ENCODE measurements at regions not wholly inside any gene's neighbourhood (a gene's known extent, or its start where the extent isn't known, plus 50 kb on each side); places are given as distances from the start of the nearest gene placed in this dataset.
"Not testable (repeated sequence)": the region's sequence is repeated elsewhere in the genome, so short reads cannot be mapped to it uniquely, and the experiment has no call there.

DNA sequence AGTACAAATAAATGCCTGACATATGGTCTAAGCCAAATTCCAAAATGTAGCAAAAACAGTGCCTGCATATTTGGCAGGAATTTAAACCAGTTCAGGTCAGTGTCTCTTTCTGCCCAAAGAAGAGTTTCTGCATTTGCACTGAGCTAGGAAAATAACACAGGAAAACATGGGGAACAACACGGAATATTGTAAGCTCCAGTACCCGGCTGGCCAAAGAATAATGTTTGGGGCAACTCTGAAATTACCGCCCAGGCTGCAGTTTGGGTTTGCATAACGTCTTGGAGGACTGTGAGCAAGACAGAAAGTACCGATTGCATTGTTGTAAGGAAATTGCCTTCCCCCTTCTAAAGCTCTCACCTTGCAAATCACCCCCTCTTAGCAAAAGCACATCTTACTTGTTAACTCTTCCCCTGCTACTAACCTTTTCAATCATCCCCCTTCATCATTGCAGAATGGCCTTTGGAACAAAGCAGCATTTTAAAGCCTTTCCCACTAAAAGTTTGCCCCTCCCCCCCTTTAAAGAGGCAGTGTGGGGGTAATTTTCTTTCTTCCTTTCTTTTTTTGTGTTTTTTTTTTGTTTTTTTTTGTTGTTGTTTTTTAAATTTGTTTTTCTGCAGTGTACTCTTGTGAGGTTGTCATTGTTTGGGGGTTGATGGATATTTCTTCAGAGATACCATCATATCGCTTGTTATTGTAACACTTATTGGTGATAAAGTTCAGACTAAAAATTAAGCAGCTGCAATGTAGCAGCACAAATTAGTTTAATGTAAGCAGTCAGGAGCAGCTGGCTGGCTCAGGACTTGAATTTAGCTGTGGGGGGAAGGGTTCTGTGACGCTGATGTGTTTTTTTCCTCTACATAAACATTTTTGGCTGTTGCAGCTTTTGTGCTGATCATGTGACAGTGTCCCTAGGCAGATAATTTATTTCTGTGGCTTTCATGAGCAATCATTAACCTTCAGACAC lies 100.0 kb upstream of the CITED2 start:
- no peak for DNase-seq (ENCODE audit: low read depth)

DNA sequence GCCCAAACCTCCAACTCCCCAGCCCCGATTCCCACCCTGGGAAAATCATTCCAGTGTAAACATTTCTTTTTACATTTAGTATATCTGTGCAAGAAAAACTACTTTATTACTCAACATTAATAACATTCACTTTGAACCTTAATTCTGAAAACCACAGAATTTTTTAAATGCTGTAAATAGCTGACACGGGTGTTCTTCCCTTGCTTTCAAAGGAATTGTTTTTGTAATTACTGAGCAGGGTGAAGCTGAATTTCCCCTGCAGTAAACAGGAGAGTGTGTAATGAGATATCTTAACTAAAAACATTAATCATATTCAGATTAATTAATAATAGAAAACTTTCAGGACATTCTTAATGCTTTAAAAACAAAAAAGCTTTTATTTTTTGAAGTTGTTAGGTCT lies 99.3 kb upstream of the CITED2 start:
- DNase-seq (ENCODE audit: low read depth) = no peak

DNA sequence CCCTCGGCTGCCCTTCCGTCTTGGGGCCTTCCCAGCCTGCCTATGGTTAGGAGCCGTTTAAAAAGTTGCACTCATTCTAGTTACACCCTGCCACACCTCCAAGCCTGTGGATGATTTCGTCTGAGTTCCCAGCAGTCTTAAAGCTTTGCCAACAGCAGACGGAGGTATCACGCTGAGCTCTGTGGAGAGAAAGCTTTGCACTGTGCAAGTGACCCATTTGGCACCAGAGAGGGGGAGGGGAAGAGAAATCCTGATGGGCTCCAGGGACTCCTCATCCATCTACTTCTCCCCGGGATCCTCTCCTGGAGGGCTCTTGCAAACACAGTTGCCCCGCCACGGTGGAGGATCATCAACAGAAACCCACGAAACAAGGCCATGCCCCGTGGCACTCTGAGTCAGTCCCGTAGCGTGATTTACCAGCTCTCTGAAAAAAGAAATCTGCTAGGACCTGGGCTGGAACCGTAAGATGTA lies 98.8 kb upstream of the CITED2 start:
- no peak for DNase-seq (ENCODE audit: low read depth)

DNA sequence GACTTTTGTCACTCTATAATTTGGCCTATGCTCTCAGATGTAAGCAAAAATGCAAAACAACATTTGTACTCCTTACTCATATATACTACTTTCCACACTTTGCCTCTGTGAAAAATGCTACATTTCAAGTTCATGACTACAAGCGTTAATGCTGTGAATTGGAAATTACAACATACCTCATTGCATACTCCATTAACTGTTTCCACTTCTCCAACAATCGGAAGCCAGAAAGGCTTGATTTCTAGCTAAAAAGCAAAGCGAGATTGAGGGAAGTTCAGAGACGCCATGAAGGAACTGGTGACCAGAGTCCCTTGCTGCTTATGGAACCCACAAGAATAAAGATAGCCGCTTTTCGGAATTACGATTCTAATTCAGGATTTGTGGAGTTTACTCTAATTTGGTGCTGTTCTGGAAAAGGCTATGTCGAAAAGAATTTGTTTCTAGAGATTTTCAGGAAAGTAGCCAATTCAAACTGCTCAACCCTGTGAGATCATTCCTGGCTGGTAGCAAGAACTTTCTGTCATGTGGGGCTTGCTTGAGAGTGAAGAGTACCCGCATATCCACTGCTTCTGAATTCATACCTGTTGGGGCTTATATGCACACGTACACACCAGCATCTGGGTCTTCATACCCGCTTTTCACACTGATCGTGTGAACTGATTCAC lies 98.0 kb upstream of the CITED2 start:
- DNase-seq (ENCODE audit: low read depth) = no peak

DNA sequence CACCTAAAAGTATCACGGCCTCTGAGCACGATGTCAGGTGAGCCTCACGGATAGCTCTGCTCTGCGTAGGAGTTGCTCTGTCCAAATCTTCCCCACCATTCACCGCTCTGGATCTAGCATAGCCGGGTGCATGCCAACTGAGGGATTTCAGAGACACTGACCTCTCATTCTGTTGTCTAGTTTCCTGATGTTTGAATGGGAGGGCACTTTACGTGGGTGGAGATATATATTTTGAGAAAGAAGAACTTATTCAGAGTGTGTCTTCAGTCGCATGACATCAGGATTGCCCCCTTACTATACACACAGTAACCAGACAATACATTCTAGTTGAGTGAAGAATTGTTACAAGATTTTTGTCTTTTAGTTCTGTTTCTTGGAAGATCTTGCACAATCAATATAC lies 96.5 kb upstream of the CITED2 start:
- no peak for DNase-seq (ENCODE audit: low read depth)

DNA sequence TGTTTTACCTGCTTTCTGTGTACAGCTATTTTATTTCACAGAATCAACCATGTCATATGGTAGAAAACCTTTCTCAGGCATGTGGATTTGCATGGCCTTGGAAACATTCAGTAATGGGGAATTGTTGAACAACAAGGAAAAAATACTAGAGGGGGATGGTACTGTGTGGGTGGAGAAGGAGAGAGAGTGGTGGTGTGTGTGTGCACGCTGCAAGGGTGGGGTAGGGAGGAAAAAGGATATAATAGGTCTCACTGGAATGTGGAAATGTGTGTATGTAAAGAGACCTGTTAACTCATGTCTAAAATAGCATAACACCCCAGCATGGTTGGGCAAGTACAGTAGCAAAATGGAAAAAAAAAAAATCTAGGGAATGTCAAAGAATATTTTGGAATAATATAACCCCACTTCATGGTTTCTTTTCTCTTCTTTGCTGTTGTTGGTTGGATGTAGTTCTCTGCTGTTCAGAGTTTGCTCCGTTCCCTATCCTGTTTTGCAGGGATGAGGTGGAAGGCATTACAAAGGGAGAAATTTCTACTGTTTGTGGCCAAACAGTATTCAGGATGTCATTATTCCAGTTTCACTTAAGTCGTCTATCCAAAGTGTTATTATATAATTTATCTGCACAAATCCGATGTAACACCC lies 93.9 kb upstream of the CITED2 start:
- no peak for DNase-seq (ENCODE audit: low read depth)

DNA sequence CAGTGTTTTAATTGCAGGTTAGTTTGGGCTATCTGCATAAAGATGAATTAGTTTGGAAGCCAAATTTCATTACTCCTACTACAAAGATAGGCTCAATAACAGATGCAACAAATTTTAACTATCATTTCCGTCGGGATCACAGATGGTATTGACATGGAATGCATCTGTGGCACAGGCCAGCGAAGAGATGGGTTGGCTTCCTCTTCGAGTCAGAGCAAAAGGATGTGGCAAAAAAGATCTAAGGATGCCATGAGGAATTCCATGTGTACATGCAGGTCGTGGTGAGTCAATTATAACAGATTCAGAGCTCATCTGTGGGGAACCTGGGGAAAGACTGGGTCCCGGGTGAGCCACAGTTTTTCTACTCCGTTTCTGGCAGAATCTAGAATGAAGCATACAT lies 83.0 kb upstream of the CITED2 start:
- DNase-seq (ENCODE audit: low read depth) = no peak

DNA sequence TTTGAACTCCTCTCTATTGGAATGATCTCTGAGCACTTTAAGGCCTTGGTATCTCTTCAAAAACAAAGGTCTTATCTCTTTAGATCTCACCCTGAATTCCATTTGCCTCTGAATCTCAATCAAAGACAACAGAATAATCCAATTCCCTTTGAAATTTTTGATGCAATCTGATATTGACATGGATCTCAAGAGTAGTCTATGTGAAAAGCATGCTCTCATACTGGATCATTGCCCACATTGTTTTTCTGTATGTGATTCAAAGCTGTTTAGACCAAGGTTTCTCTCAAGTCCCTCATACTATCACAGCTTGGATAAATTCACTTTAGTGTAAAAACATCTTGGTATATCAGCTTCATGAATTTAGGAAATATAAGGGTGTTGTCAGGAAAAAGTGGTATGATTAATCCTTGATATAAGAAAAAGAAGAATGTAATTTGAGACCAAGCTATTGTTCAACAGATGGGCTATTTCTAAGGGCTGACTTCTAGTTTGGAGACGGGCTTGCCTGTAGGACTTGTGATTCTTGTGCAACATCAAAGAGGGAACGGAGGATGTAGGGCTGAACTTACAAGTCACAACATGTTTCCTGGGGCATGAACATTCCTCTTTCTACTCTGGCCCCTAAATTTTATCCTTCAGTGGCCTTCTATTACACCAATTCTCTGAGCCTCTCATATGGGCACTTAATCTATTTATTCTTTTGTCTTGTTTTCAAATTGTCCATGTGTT lies 77.9 kb upstream of the CITED2 start:
- DNase-seq (ENCODE audit: low read depth) = no peak

DNA sequence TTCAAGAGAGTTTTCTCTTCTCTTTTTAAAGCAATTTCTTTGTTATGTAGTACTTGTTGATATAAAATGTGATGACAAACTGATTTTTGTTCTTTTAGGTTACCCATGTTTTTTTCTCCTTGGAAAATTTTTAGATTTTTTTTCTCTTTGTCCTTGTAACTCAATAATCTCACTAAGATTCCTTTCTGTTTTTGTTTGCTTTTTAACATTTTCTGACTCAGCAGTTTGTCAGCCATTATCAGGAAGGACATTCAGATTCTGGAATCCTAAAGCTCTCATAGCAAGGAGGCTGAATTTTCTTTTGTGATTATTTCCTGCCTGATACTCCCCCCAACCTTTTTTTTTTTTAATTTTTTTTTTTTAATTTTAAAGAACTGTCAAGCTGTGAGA lies 75.2 kb upstream of the CITED2 start:
- DNase-seq (ENCODE audit: low read depth) = no peak

DNA sequence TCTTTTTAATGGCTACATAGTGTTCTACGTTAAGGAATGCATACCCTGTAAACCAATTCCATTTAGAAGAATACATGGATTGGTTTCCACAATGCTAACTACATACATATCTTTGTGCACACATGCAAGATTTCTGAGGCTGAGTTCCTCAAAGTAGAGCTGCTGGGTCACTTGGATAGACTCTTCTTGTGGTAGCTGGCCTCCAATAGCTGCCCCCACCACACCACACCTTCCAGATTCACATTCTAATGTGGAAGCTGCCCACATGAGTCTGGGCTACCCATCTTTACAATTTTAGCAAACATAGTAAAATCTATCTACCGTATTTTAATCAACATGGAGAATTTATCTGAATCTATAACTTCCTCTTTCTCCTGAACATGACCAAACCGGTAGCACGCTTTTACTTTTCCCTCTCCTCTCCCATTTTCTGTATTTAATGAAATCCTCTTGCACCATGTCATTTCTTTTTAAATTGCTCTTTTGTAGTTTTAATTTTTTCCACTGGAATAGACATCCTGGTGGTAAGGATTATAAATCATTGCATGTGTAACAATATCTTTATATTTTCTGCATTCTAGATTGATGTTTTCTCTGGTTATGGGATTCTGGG lies 74.7 kb upstream of the CITED2 start:
- DNase-seq (ENCODE audit: low read depth) = no peak

DNA sequence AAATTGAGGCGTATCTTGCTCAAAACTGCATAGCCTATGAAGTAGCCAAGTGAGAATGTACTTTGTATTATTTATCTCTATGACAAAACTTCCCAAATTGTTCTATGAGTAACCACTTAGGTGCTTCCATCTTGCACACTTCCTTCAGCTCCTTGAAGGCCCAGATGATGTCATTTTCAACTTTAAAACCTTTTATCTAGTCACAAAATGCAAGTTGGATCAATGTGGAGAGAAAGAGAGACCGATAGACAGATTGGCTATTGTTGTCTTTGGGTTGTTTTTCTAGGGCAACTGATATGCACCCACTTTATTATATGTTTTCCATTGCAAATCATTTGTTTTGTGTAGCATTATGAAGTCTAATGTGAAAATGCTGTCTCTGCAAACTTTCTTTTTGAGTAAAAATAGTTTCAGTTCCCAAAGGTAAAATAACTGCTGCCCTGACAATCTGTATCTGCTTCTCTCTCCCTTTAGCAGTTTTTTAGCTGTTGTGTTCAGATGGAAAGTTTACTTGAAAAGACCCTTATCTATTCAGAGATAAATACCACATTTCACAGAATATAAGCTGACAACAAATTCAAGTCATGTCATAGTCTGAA lies 73.7 kb upstream of the CITED2 start:
- no peak for DNase-seq (ENCODE audit: low read depth)

DNA sequence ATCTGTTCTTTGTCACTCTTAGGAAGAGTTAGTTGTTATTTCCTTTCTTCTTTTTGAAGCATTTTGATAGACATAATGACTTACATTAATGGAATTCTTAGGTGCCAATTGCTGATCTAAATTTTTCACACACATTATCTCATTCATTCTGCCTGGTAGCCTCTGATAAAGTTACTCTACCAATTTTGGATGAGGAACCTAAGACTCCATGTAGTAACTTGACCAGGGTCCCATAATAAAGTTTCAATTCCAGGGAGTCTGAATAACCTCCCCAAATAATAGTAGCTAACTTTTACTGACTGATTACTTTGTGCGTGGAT lies 73.2 kb upstream of the CITED2 start:
- DNase-seq (ENCODE audit: low read depth) = no peak

DNA sequence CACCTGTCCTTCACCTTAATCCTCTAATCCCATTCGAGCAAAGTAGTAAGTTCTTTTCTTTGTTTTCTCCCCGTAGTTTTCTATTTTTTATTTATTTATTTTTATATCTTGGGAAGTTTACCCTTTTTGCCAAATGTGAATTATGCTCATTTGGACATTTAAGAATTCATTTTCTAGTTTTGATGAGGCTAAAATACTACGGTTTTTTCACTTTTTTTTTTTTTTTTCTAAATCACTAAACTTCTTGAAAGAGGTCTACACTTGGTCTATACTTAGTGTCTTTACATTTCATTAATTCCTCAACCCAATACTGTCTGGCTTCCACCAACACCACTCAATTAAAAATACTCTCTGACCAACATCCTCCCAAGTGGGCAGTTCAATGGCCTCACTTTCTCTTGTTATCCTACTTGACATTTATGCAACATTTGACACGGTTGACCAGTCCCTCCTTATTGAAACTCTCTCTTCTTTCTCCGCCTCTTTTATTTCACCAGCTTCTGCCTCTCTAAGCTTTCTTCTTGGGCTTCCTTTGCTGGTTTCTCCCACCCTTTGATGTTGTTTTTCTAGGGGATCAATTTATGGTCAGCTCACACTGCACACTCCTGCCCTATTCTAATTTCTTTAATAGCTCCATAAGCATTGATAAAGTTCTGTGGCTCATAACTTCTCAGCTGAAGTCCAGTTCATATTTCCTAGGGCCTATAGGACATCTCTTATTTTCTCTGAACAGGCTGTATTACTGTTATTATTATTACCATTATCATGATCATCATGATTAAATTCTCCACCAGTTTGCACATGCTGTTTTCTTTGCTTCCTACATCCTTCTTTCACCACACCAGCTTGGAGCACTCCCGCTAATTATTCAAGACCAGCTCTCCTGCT lies 72.6 kb upstream of the CITED2 start:
- DNase-seq (ENCODE audit: low read depth) = no peak

DNA sequence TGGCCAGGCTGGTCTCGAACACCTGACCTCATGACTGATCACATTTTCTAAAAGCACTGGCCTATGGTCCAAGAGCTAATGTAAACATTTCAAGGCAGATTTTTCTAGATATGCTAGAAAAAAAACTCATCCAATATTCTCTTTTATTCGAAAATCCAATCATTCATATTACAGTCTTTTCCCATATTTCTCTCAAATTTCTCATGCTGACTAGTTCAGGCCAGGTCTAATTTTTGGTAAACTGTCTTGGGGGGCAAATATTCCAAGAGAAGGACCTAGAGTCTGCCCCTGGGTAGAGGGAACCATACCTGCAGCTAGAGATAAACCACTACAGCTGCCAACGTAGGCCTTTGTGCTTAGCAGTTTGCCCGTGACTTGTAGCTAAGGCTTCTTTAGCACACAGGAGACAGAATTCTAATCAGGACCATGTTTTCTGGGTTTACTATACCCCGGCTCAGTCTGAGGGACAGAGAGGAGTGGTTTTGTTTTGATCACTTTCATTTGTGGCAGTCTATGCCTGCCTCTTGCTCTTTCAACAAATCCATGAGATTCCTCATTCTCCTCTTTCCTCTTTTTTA lies 71.8 kb upstream of the CITED2 start:
- DNase-seq (ENCODE audit: low read depth) = no peak

DNA sequence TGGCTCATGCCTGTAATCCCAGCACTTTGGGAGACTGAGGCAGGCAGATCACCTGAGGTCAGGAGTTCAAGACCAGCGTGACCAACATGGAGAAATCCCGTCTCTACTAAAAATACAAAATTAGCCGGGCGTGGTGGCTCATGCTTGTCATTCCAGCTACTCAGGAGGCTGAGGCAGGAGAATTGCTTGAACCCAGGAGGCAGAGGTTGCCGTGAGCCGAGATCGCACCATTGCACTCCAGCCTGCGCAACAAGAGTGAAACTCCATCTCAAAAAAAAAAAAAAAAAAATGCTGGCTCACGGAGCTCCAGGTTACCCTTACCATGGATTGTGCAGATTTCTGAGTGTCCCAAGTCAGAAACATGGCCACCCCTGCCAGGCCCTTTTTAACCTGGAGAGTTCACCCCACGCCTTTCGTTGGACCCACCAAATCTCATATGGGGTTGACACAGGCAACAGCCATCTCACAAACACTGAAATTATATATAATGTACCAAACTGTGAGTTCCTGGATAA lies 69.9 kb upstream of the CITED2 start:
- not testable (repeated sequence) for DNase-seq (ENCODE audit: low read depth)

DNA sequence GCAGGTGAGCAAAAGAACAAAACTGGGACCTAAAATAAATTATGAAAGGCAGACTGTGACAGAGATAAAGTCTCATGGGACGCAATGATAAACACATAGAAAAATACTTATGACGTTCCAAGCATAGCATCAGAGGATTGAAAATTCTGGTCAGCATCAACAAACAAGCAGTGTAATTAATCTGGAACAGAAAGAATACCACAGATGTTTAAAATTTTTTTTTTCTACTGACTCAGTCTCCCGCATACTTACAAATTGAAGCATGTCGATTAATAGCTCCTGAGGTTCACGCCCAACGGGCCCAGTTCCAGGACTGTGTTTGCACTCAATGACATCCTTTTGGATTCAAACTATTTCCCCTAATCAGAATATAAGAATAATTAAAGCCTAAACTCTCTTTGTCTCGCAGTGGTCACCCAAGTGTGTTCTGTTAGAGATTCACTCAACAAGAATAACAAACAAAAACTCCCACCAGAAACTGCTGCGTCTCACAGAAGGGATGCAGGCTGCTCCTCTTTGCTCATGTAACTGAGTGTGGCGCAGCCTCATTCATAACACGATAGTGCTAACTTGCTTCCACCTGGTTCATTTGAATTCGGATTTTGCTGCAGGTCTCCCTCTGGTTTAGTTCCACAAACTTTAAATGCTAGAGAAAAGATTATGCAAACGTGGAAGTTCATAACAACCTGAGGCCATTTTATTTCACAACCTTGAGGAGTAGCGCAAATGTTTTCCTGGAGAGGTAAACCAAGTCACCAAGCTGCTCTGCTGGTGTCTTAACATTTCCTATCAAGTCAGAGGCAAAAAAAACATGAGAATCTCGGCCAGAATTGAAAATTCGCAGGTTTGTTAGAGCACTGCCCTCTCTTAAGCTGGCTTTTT lies 69.0 kb upstream of the CITED2 start:
- no peak for DNase-seq (ENCODE audit: low read depth)

DNA sequence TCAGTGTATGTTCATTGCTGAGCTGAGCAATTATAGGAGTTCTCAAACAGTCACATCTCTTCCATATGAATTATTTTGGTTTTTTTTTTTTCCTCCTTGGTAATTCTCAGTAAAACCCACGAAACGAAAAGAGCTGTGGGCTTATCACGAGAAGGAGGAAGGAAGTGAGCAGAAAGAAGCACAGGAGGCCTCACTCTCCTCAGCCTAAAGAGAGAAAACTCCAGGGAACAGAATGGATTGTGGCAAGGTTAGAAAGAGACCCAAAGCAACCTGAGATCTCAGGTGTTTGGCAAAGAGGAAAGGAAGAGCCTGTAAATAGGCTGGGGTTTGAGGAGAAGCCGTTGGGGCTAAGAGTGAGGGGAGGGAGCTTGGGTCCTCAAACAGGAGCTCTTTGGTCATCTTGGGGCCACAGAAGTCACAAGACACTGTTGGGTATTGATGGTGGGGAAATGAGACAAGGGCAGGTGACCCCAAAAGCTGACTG lies 67.8 kb upstream of the CITED2 start:
- DNase-seq (ENCODE audit: low read depth) = no peak

DNA sequence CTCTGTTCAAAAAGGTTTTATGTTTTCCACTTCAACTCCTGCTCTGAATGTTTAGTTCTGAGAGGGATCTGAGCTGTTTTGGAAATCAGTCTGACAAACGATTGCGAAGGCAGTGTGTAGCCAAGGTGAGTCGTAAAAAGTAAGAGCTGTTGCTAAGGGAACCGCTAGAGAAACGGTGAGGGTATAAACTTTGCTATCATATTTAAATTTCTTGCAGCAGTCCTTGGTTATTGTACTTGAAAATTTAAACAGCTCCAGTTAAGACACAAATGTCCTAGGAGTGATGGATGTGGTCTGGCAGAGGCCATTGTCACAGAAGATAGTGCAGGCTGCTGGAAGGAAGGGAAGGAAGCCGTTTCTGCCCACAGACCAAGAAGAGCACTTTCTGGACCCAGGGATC lies 64.9 kb upstream of the CITED2 start:
- DNase-seq (ENCODE audit: low read depth) = no peak

DNA sequence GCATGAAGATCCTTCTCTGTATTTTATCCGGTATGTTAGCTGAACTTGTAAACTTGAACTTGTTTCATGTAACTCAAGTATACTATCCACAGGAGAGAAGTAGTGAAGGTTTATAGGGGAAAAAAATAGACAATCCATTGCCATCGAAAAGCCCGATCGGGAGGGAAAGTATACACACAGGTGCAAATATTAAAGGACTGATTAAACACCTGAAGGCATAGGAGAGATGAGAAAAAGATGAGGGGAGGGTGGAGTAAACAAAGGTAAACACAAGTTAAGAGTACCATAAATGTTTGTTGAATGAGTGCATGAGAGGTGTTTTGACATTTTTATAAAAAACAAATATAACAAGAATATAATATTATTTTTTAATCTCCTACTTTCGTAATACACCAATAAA lies 64.3 kb upstream of the CITED2 start:
- DNase-seq (ENCODE audit: low read depth) = no peak
